AG20443 (cell line): ENCODE measurements at regions not wholly inside any gene's neighbourhood (a gene's known extent, or its start where the extent isn't known, plus 50 kb on each side); places are given as distances from the start of the nearest gene placed in this dataset.

Experiments used
- DNase-seq: peaks from one replicate; pipeline ENCODE4 v3.0.0; 2012; ENCODE audit warnings: low spot score, mixed read lengths

- DNase-seq = no peak
Observed at GRCh38 chr16:76900285-76901263, 290.4 kb upstream of the MON1B start.

GRCh38 chr16:76906552-76906951 is 284.4 kb upstream of the MON1B start:
- no peak for DNase-seq

- no peak for DNase-seq
Observed at GRCh38 chr16:76910931-76911330, 280.1 kb upstream of the MON1B start.

- no peak for DNase-seq
Observed at GRCh38 chr16:76913046-76913445, 277.9 kb upstream of the MON1B start.

GRCh38 chr16:76926042-76926441 is 264.9 kb upstream of the MON1B start:
- DNase-seq = no peak

- DNase-seq = no peak
Observed at GRCh38 chr16:76926595-76926994, 264.4 kb upstream of the MON1B start.

GRCh38 chr16:76931186-76931585 is 259.8 kb upstream of the MON1B start:
- no peak for DNase-seq

- no peak for DNase-seq
Observed at GRCh38 chr16:76932541-76933211, 258.3 kb upstream of the MON1B start.

- no peak for DNase-seq
Observed at GRCh38 chr16:76940251-76940650, 250.7 kb upstream of the MON1B start.

- no peak for DNase-seq
Observed at GRCh38 chr16:76941113-76941512, 249.9 kb upstream of the MON1B start.

GRCh38 chr16:76942089-76942488 is 248.9 kb upstream of the MON1B start:
- DNase-seq = no peak

- DNase-seq = no peak
Observed at GRCh38 chr16:76943921-76944320, 247.1 kb upstream of the MON1B start.

GRCh38 chr16:76946879-76947278 is 244.1 kb upstream of the MON1B start:
- DNase-seq = no peak

- no peak for DNase-seq
Observed at GRCh38 chr16:76947749-76948148, 243.2 kb upstream of the MON1B start.

- DNase-seq = no peak
Observed at GRCh38 chr16:76955629-76956028, 235.4 kb upstream of the MON1B start.

GRCh38 chr16:76956394-76956793 is 234.6 kb upstream of the MON1B start:
- DNase-seq = no peak

GRCh38 chr16:76956841-76957240 is 234.1 kb upstream of the MON1B start:
- no peak for DNase-seq

GRCh38 chr16:76959166-76959565 is 231.8 kb upstream of the MON1B start:
- DNase-seq = no peak

GRCh38 chr16:76963614-76964315 is 227.2 kb upstream of the MON1B start:
- no peak for DNase-seq

GRCh38 chr16:76964464-76965154 is 226.4 kb upstream of the MON1B start:
- no peak for DNase-seq

- no peak for DNase-seq
Observed at GRCh38 chr16:76970087-76970744, 220.8 kb upstream of the MON1B start.

- no peak for DNase-seq
Observed at GRCh38 chr16:76970745-76971099, 220.3 kb upstream of the MON1B start.
